ENCODE measurements at regions not wholly inside any gene's neighbourhood (a gene's known extent, or its start where the extent isn't known, plus 50 kb on each side); places are given as distances from the start of the nearest gene placed in this dataset.

- H3K36me3 ChIP-seq (ENCODE audit: control insufficient read depth, insufficient read depth, low read length): no peaks in the 10 kb centered on the region
- H3K9me3 ChIP-seq (ENCODE audit: control insufficient read depth, insufficient read depth, low read length): no peaks in the 10 kb centered on the region
- no peak overlapping the region for H3K27ac ChIP-seq (ENCODE audit: low read length)
- no peaks in the 10 kb centered on the region for H3K27me3 ChIP-seq (ENCODE audit: control insufficient read depth, insufficient read depth, low read length)
- H3K4me3 ChIP-seq (ENCODE audit: low read length): no peak overlapping the region
- WGBS (ENCODE audit: insufficient coverage, insufficient read length): no CpG with 5 or more reads among the region's 8 CpGs
- DNase-seq (ENCODE audit: low read depth, low spot score): no peak
- no peaks in the 10 kb centered on the region for H3K4me1 ChIP-seq (ENCODE audit: control insufficient read depth, insufficient read depth, low read length)
Observed at GRCh38 chr20:60970601-60971000, 281.5 kb upstream of the CDH4 start.

- H3K27me3 ChIP-seq (ENCODE audit: control insufficient read depth, insufficient read depth, low read length): no peaks in the 10 kb centered on the region
- no peak overlapping the region for H3K27ac ChIP-seq (ENCODE audit: low read length)
- no peaks in the 10 kb centered on the region for H3K36me3 ChIP-seq (ENCODE audit: control insufficient read depth, insufficient read depth, low read length)
- H3K4me1 ChIP-seq (ENCODE audit: control insufficient read depth, insufficient read depth, low read length): no peaks in the 10 kb centered on the region
- H3K9me3 ChIP-seq (ENCODE audit: control insufficient read depth, insufficient read depth, low read length): no peaks in the 10 kb centered on the region
- WGBS (ENCODE audit: insufficient coverage, insufficient read length): no CpG with 5 or more reads among the region's 10 CpGs
- no peak for DNase-seq (ENCODE audit: low read depth, low spot score)
- no peak overlapping the region for H3K4me3 ChIP-seq (ENCODE audit: low read length)
Observed at GRCh38 chr20:60974022-60974421, 278.0 kb upstream of the CDH4 start.

GRCh38 chr20:60974441-60974945, 277.6 kb upstream of the CDH4 start:
- no peak for DNase-seq (ENCODE audit: low read depth, low spot score)
- no CpG with 5 or more reads among the region's 9 CpGs for WGBS (ENCODE audit: insufficient coverage, insufficient read length)
- no peak overlapping the region for H3K27ac ChIP-seq (ENCODE audit: low read length)
- H3K27me3 ChIP-seq (ENCODE audit: control insufficient read depth, insufficient read depth, low read length): no peaks in the 10 kb centered on the region
- H3K4me3 ChIP-seq (ENCODE audit: low read length): no peak overlapping the region
- no peaks in the 10 kb centered on the region for H3K4me1 ChIP-seq (ENCODE audit: control insufficient read depth, insufficient read depth, low read length)
- no peaks in the 10 kb centered on the region for H3K36me3 ChIP-seq (ENCODE audit: control insufficient read depth, insufficient read depth, low read length)
- H3K9me3 ChIP-seq (ENCODE audit: control insufficient read depth, insufficient read depth, low read length): no peaks in the 10 kb centered on the region

- no peaks in the 10 kb centered on the region for H3K4me1 ChIP-seq (ENCODE audit: control insufficient read depth, insufficient read depth, low read length)
- WGBS (ENCODE audit: insufficient coverage, insufficient read length): no CpG with 5 or more reads among the region's 15 CpGs
- no peak for DNase-seq (ENCODE audit: low read depth, low spot score)
- no peak overlapping the region for H3K27ac ChIP-seq (ENCODE audit: low read length)
- no peaks in the 10 kb centered on the region for H3K9me3 ChIP-seq (ENCODE audit: control insufficient read depth, insufficient read depth, low read length)
- no peaks in the 10 kb centered on the region for H3K36me3 ChIP-seq (ENCODE audit: control insufficient read depth, insufficient read depth, low read length)
- H3K27me3 ChIP-seq (ENCODE audit: control insufficient read depth, insufficient read depth, low read length): no peaks in the 10 kb centered on the region
- no peak overlapping the region for H3K4me3 ChIP-seq (ENCODE audit: low read length)
Observed at GRCh38 chr20:60976139-60976538, 275.9 kb upstream of the CDH4 start.

GRCh38 chr20:60976913-60977312, 275.1 kb upstream of the CDH4 start:
- H3K9me3 ChIP-seq (ENCODE audit: control insufficient read depth, insufficient read depth, low read length): no peaks in the 10 kb centered on the region
- no CpG with 5 or more reads among the region's 4 CpGs for WGBS (ENCODE audit: insufficient coverage, insufficient read length)
- H3K27me3 ChIP-seq (ENCODE audit: control insufficient read depth, insufficient read depth, low read length): no peaks in the 10 kb centered on the region
- DNase-seq (ENCODE audit: low read depth, low spot score): no peak
- no peak overlapping the region for H3K4me3 ChIP-seq (ENCODE audit: low read length)
- H3K27ac ChIP-seq (ENCODE audit: low read length): no peak overlapping the region
- H3K4me1 ChIP-seq (ENCODE audit: control insufficient read depth, insufficient read depth, low read length): no peaks in the 10 kb centered on the region
- H3K36me3 ChIP-seq (ENCODE audit: control insufficient read depth, insufficient read depth, low read length): no peaks in the 10 kb centered on the region

GRCh38 chr20:60977901-60978300, 274.2 kb upstream of the CDH4 start:
- H3K36me3 ChIP-seq (ENCODE audit: control insufficient read depth, insufficient read depth, low read length): no peaks in the 10 kb centered on the region
- H3K27me3 ChIP-seq (ENCODE audit: control insufficient read depth, insufficient read depth, low read length): no peaks in the 10 kb centered on the region
- no peaks in the 10 kb centered on the region for H3K4me1 ChIP-seq (ENCODE audit: control insufficient read depth, insufficient read depth, low read length)
- H3K27ac ChIP-seq (ENCODE audit: low read length): no peak overlapping the region
- H3K9me3 ChIP-seq (ENCODE audit: control insufficient read depth, insufficient read depth, low read length): no peaks in the 10 kb centered on the region
- DNase-seq (ENCODE audit: low read depth, low spot score): no peak
- H3K4me3 ChIP-seq (ENCODE audit: low read length): no peak overlapping the region
- WGBS (ENCODE audit: insufficient coverage, insufficient read length): no CpG with 5 or more reads among the region's 7 CpGs

GRCh38 chr20:60984666-60985065, 267.4 kb upstream of the CDH4 start:
- no peaks in the 10 kb centered on the region for H3K9me3 ChIP-seq (ENCODE audit: control insufficient read depth, insufficient read depth, low read length)
- no peak overlapping the region for H3K4me3 ChIP-seq (ENCODE audit: low read length)
- H3K4me1 ChIP-seq (ENCODE audit: control insufficient read depth, insufficient read depth, low read length): no peaks in the 10 kb centered on the region
- WGBS (ENCODE audit: insufficient coverage, insufficient read length): no CpG with 5 or more reads among the region's 7 CpGs
- H3K27me3 ChIP-seq (ENCODE audit: control insufficient read depth, insufficient read depth, low read length): no peaks in the 10 kb centered on the region
- no peak overlapping the region for H3K27ac ChIP-seq (ENCODE audit: low read length)
- H3K36me3 ChIP-seq (ENCODE audit: control insufficient read depth, insufficient read depth, low read length): no peaks in the 10 kb centered on the region
- no peak for DNase-seq (ENCODE audit: low read depth, low spot score)

GRCh38 chr20:60986506-60987156, 265.4 kb upstream of the CDH4 start:
- DNase-seq (ENCODE audit: low read depth, low spot score): no peak
- H3K27ac ChIP-seq (ENCODE audit: low read length): no peak overlapping the region
- H3K9me3 ChIP-seq (ENCODE audit: control insufficient read depth, insufficient read depth, low read length): no peaks in the 10 kb centered on the region
- no peak overlapping the region for H3K4me3 ChIP-seq (ENCODE audit: low read length)
- WGBS (ENCODE audit: insufficient coverage, insufficient read length): no CpG with 5 or more reads among the region's 12 CpGs
- H3K27me3 ChIP-seq (ENCODE audit: control insufficient read depth, insufficient read depth, low read length): no peaks in the 10 kb centered on the region
- H3K4me1 ChIP-seq (ENCODE audit: control insufficient read depth, insufficient read depth, low read length): no peaks in the 10 kb centered on the region
- no peaks in the 10 kb centered on the region for H3K36me3 ChIP-seq (ENCODE audit: control insufficient read depth, insufficient read depth, low read length)

- H3K27me3 ChIP-seq (ENCODE audit: control insufficient read depth, insufficient read depth, low read length): no peaks in the 10 kb centered on the region
- H3K9me3 ChIP-seq (ENCODE audit: control insufficient read depth, insufficient read depth, low read length): no peaks in the 10 kb centered on the region
- DNase-seq (ENCODE audit: low read depth, low spot score): no peak
- H3K27ac ChIP-seq (ENCODE audit: low read length): no peak overlapping the region
- WGBS (ENCODE audit: insufficient coverage, insufficient read length): no CpG with 5 or more reads among the region's 10 CpGs
- 0 out of 2 replicates have a peak, but pooled peaks cover 1% of the 10 kb centered on the region for H3K4me1 ChIP-seq (ENCODE audit: control insufficient read depth, insufficient read depth, low read length)
- no peaks in the 10 kb centered on the region for H3K36me3 ChIP-seq (ENCODE audit: control insufficient read depth, insufficient read depth, low read length)
- H3K4me3 ChIP-seq (ENCODE audit: low read length): no peak overlapping the region
Observed at GRCh38 chr20:60990061-60990460, 262.0 kb upstream of the CDH4 start.

GRCh38 chr20:60990643-60991042, 261.4 kb upstream of the CDH4 start:
- Histone ChIP-seq H3K9me3 (ENCODE audit: control insufficient read depth, insufficient read depth, low read length) (no peaks in the 10 kb centered on the region), H3K4me3 (ENCODE audit: low read length) (no peak overlapping the region), H3K36me3 (ENCODE audit: control insufficient read depth, insufficient read depth, low read length) (no peaks in the 10 kb centered on the region), H3K27me3 (ENCODE audit: control insufficient read depth, insufficient read depth, low read length) (no peaks in the 10 kb centered on the region), H3K4me1 (ENCODE audit: control insufficient read depth, insufficient read depth, low read length) (0 out of 2 replicates have a peak, but pooled peaks cover 1% of the 10 kb centered on the region), H3K27ac (ENCODE audit: low read length) (no peak overlapping the region)
- DNase-seq (ENCODE audit: low read depth, low spot score): no peak
- WGBS (ENCODE audit: insufficient coverage, insufficient read length): no CpG with 5 or more reads among the region's 12 CpGs

- peak; percentile 13 for DNase-seq (ENCODE audit: low read depth, low spot score)
- Histone ChIP-seq H3K27me3 (ENCODE audit: control insufficient read depth, insufficient read depth, low read length) (no peaks in the 10 kb centered on the region), H3K4me3 (ENCODE audit: low read length) (no peak overlapping the region), H3K4me1 (ENCODE audit: control insufficient read depth, insufficient read depth, low read length) (0 out of 2 replicates have a peak, but pooled peaks cover 1% of the 10 kb centered on the region), H3K36me3 (ENCODE audit: control insufficient read depth, insufficient read depth, low read length) (no peaks in the 10 kb centered on the region), H3K9me3 (ENCODE audit: control insufficient read depth, insufficient read depth, low read length) (no peaks in the 10 kb centered on the region), H3K27ac (ENCODE audit: low read length) (no peak overlapping the region)
- no CpG with 5 or more reads among the region's 9 CpGs for WGBS (ENCODE audit: insufficient coverage, insufficient read length)
Observed at GRCh38 chr20:60993433-60994044, 258.5 kb upstream of the CDH4 start.
